ENCODE measurements at regions not wholly inside any gene's neighbourhood (a gene's known extent, or its start where the extent isn't known, plus 50 kb on each side); places are given as distances from the start of the nearest gene placed in this dataset.

DNA sequence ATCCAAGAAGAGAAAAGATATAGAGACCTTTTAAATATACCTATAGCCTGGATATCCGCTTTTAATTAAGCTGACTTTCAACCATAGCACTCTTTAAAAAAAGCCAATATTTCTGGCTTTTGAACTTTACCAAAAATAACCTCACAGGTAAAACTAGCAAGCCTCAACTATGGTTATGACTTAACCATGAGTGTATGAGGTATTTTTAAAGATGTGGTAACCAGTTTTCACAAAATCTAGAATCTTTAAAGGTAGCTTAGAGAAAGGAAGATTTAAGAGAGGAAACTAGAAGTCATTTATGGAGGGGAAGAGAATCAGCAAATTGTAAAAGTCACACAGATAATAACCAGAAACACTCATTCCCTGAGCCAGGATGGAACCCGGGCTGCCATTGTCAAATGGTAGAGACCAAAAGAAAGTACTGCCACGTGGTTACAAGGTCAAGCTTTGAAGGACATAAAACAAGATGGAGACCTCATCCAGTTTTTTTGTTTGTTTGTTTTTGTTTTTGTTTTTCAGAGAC lies 288.4 kb upstream of the RGS18 start:
- Histone ChIP-seq H3K23ac (ENCODE audit: low read depth, low read length) (no peak overlapping the region), H2AK5ac (ENCODE audit: low read depth, low read length) (no peak overlapping the region), H2AFZ (replicated peaks; ENCODE audit: low read length, poor library complexity) (no peak overlapping the region), H3K9me3 (ENCODE audit: control insufficient read depth, insufficient read depth, low read length) (no peaks in the 10 kb centered on the region), H2BK15ac (ENCODE audit: low read depth, low read length) (no peak overlapping the region), H3K4me2 (ENCODE audit: low read depth, low read length) (no peak overlapping the region), H4K5ac (ENCODE audit: low read depth, low read length) (no peak overlapping the region), H3K4me1 (ENCODE audit: control insufficient read depth, insufficient read depth, low read length) (no peaks in the 10 kb centered on the region), H4K20me1 (ENCODE audit: insufficient read depth, low read length) (no peaks in the 10 kb centered on the region), H3K9me1 (ENCODE audit: insufficient read depth, low read length) (no peaks in the 10 kb centered on the region), H3K9ac (ENCODE audit: low read depth, low read length) (no peak overlapping the region), H4K91ac (ENCODE audit: insufficient read depth, low read depth, low read length) (no peak overlapping the region), H3K36me3 (ENCODE audit: control insufficient read depth, insufficient read depth, low read length) (no peaks in the 10 kb centered on the region), H3K14ac (replicated peaks; ENCODE audit: low read depth, low read length) (no peak overlapping the region), H3K4me3 (ENCODE audit: insufficient read depth, low read depth, low read length) (no peak overlapping the region), H2BK120ac (ENCODE audit: low read depth, low read length) (no peak overlapping the region), H3K27me3 (ENCODE audit: control insufficient read depth, insufficient read depth, low read length) (no peaks in the 10 kb centered on the region), H3K27ac (ENCODE audit: insufficient read depth, low read length) (no peak overlapping the region), H3K18ac (ENCODE audit: low read depth, low read length) (no peak overlapping the region), H2BK5ac (ENCODE audit: low read depth, low read length, poor library complexity, severe bottlenecking) (no peak overlapping the region), H2BK20ac (ENCODE audit: low read depth, low read length) (no peak overlapping the region), H4K8ac (ENCODE audit: low read depth in 2 of 2, low read length in 2 of 2) (no peak overlapping the region), H3K79me1 (ENCODE audit: low read depth in 1 of 2, low read length in 2 of 2) (no peaks in the 10 kb centered on the region), H3K56ac (ENCODE audit: extremely low read depth, insufficient read depth, low read length) (no peak overlapping the region), H3K4ac (ENCODE audit: low read depth, low read length) (no peak overlapping the region), H2AK9ac (replicated peaks; ENCODE audit: low read depth, low read length, poor library complexity) (no peak overlapping the region)
- BruUV-seq (replicated peaks) = no TSS peak
- ATAC-seq (ENCODE audit: low read depth) = no peak
- intact Hi-C loops (cut with micrococcal nuclease) = no loop called here
- 67% methylated on average over 1 of the region's 3 CpGs; no CpG with 5 or more reads in 1 of the 2 experiments for WGBS, 2 experiments (ENCODE audit: extremely low coverage in 2 of 2, insufficient read length in 1 of 2)
- ChIA-PET POLR2A (ENCODE audit: unreplicated experiment) (no interaction called here), CTCF (interaction anchor here (1.1 kb wide), 1 partner anchor 1115 kb away, joined by 3 read pairs; no protein-coding TSS in a partner anchor)
- TF ChIP-seq MAFK (IDR thresholded peaks at IDR 0.05; ENCODE audit: low read depth, low read length) = no peak
- TF ChIP-seq, protein P1, sequence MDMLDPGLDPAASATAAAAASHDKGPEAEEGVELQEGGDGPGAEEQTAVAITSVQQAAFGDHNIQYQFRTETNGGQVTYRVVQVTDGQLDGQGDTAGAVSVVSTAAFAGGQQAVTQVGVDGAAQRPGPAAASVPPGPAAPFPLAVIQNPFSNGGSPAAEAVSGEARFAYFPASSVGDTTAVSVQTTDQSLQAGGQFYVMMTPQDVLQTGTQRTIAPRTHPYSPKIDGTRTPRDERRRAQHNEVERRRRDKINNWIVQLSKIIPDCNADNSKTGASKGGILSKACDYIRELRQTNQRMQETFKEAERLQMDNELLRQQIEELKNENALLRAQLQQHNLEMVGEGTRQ (IDR thresholded peaks at IDR 0.05; ENCODE audit: low read depth, low read length) = no peak
- TF ChIP-seq NFE2L2 (IDR thresholded peaks at IDR 0.05; ENCODE audit: low read depth, low read length) = no peak
- TF ChIP-seq CEBPB (IDR thresholded peaks at IDR 0.05; ENCODE audit: low read depth, low read length) = no peak
- TF ChIP-seq SMC3 (IDR thresholded peaks at IDR 0.05; ENCODE audit: low read depth, low read length) = no peak
- TF ChIP-seq POLR2A (IDR thresholded peaks at IDR 0.05; ENCODE audit: low read depth, low read length) = no peak
- no peak for TF ChIP-seq MAZ (IDR thresholded peaks at IDR 0.05; ENCODE audit: borderline replicate concordance, low read depth, low read length)
- TF ChIP-seq MXI1 (IDR thresholded peaks at IDR 0.05; ENCODE audit: borderline replicate concordance, low read depth, low read length) = no peak
- TF ChIP-seq, protein P2, sequence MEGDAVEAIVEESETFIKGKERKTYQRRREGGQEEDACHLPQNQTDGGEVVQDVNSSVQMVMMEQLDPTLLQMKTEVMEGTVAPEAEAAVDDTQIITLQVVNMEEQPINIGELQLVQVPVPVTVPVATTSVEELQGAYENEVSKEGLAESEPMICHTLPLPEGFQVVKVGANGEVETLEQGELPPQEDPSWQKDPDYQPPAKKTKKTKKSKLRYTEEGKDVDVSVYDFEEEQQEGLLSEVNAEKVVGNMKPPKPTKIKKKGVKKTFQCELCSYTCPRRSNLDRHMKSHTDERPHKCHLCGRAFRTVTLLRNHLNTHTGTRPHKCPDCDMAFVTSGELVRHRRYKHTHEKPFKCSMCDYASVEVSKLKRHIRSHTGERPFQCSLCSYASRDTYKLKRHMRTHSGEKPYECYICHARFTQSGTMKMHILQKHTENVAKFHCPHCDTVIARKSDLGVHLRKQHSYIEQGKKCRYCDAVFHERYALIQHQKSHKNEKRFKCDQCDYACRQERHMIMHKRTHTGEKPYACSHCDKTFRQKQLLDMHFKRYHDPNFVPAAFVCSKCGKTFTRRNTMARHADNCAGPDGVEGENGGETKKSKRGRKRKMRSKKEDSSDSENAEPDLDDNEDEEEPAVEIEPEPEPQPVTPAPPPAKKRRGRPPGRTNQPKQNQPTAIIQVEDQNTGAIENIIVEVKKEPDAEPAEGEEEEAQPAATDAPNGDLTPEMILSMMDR (conservative IDR thresholded peaks at IDR 0.05; ENCODE audit: low read depth, low read length) = no peak
- no peak for TF ChIP-seq BHLHE40 (IDR thresholded peaks at IDR 0.05; ENCODE audit: low read depth, low read length)
- TF ChIP-seq, protein P3, sequence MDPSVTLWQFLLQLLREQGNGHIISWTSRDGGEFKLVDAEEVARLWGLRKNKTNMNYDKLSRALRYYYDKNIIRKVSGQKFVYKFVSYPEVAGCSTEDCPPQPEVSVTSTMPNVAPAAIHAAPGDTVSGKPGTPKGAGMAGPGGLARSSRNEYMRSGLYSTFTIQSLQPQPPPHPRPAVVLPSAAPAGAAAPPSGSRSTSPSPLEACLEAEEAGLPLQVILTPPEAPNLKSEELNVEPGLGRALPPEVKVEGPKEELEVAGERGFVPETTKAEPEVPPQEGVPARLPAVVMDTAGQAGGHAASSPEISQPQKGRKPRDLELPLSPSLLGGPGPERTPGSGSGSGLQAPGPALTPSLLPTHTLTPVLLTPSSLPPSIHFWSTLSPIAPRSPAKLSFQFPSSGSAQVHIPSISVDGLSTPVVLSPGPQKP (IDR thresholded peaks at IDR 0.05; ENCODE audit: borderline replicate concordance, low read depth, low read length) = no peak
- no peak for TF ChIP-seq RAD21 (IDR thresholded peaks at IDR 0.05; ENCODE audit: low read length)
- TF ChIP-seq RFX5 (IDR thresholded peaks at IDR 0.05; ENCODE audit: low read depth, low read length) = no peak
- no peak for TF ChIP-seq CHD1 (IDR thresholded peaks at IDR 0.05; ENCODE audit: low read depth, low read length)
- no peak for TF ChIP-seq FOS (IDR thresholded peaks at IDR 0.05; ENCODE audit: low read depth, low read length)
- dilution Hi-C loops (cut with HindIII; ENCODE audit: low sequenced_read_pairs, unreplicated experiment) = no loop called here
- DNase-seq = no peak
- in situ Hi-C loops (cut with MboI; ENCODE audit: low sequenced_read_pairs) = no loop called here

Data from IMR-90 (cell line).